ENCODE measurements at regions not wholly inside any gene's neighbourhood (a gene's known extent, or its start where the extent isn't known, plus 50 kb on each side); places are given as distances from the start of the nearest gene placed in this dataset.

DNA sequence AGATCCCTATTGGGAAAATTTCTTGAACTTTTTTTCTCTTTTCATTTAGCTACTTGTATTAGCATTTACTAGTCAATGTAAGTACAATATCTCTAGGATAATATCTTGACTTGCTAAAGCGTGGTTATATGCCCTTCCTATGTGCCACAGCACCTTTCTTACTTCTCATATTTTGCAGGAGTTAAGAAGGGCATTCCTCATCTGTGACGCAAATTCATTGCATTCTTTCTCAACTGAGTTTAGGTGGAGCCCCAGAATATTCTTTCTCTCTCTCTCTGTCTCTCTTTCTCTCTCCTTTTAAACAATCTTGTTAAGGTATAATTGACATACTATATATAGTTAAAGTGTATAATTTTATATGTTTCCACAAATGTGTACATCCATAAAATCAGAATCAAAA, 266.1 kb downstream of the RAB38 start:
- TF ChIP-seq, protein P1, sequence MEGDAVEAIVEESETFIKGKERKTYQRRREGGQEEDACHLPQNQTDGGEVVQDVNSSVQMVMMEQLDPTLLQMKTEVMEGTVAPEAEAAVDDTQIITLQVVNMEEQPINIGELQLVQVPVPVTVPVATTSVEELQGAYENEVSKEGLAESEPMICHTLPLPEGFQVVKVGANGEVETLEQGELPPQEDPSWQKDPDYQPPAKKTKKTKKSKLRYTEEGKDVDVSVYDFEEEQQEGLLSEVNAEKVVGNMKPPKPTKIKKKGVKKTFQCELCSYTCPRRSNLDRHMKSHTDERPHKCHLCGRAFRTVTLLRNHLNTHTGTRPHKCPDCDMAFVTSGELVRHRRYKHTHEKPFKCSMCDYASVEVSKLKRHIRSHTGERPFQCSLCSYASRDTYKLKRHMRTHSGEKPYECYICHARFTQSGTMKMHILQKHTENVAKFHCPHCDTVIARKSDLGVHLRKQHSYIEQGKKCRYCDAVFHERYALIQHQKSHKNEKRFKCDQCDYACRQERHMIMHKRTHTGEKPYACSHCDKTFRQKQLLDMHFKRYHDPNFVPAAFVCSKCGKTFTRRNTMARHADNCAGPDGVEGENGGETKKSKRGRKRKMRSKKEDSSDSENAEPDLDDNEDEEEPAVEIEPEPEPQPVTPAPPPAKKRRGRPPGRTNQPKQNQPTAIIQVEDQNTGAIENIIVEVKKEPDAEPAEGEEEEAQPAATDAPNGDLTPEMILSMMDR (IDR thresholded peaks at IDR 0.05; ENCODE audit: borderline replicate concordance, insufficient read depth, low read depth, low read length), result no peak
- H3K4me3 ChIP-seq (ENCODE audit: low read depth, low read length), result no peak overlapping the region

DNA sequence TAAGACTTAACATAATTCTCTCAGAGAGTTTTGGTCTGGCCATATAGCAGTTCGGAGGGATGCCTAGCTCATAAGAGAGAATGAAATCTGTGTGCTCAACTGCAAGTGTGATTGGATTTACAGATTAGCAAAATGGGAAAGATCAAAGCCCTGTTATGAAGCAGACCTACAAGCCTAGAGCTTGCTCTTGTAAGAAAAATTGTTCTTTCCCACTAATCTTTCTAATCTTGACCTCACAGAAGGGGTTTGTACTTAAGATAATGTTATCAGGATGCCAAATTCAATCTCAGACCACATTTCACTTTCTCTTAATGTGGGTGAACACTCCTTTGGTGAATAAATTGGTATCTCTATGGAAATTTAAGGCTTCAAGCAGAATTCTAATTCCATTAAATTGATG, 267.2 kb downstream of the RAB38 start:
- no peak overlapping the region for H3K4me3 ChIP-seq (ENCODE audit: low read depth, low read length)
- TF ChIP-seq, protein P1 (IDR thresholded peaks at IDR 0.05; ENCODE audit: borderline replicate concordance, insufficient read depth, low read depth, low read length), result no peak

DNA sequence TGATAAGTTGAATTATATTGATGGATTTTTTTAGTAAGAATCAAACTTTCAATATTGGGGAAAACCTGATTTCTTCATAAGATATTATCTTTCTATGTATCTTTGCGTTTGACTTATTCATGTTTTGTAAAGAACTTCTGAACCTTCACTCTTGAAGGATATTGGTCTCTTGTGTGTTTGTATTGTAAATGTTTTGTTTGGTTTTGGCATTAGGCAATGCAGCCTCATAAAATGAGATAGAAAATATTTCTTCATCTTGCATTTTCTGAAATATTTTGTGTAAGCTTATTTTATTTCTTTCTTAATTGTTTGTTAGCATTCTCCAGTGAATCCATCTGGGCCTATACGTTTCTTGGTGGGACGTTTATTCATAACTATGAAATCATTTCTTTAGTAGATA, 271.9 kb downstream of the RAB38 start:
- no peak overlapping the region for H3K4me3 ChIP-seq (ENCODE audit: low read depth, low read length)
- TF ChIP-seq, protein P1 (IDR thresholded peaks at IDR 0.05; ENCODE audit: borderline replicate concordance, insufficient read depth, low read depth, low read length), result no peak

DNA sequence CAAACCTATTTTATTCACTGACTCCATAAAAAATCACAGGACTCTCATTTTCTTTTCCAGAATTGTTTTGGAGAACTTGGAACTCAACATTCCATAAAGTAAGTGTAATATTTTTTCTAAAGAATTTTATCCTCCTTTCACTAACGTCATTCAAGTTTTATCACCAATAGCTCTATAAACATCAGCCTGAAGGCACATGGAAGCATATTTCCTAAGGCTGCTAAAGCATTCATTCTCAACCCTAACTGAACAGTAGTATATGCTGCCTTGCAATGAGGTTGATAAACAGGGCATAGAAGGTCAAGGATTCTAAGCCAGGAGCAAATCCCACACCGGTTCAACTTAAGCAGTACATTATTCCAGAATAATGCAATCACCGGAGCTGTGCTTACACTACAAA, 273.9 kb downstream of the RAB38 start:
- H3K4me3 ChIP-seq (ENCODE audit: low read depth, low read length), result no peak overlapping the region
- TF ChIP-seq, protein P1 (IDR thresholded peaks at IDR 0.05; ENCODE audit: borderline replicate concordance, insufficient read depth, low read depth, low read length), result no peak

DNA sequence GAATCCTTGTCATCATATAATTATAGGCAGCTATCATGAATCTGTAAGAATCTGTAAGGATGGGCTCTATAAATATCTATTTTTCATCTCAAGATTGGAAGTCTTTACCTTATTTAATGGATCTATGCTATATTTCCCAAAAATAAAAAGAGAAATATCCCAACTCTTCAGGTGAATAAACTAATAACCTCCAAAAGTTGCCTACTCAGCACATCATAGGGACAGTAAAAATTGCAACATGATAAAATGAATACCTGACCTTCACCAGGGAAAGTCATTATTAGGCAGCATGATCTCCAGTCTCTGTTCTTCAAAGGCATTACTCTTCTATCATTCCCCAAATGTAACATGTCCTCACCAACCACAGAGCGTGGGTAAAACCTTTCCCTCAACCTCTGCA, 277.3 kb downstream of the RAB38 start:
- TF ChIP-seq, protein P1 (IDR thresholded peaks at IDR 0.05; ENCODE audit: borderline replicate concordance, insufficient read depth, low read depth, low read length), result no peak
- no peak overlapping the region for H3K4me3 ChIP-seq (ENCODE audit: low read depth, low read length)

DNA sequence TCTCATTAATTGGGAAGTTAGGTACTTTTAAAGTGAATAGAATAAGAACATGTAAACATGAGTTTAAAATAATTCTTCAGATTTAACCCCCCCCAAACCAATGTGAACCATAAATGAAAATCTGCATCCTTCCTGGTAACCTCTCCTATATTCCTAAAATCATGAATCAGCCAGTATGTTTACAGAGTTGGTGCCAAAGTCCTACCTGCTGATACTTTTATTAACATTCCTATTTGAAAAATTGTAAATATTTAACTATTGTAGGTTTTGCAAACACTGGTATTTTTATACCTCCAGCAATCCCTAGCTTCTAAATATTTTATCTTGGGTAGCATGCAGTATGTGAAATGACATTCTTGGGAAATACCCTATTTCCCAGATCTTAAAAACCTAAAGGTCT, 278.2 kb downstream of the RAB38 start:
- TF ChIP-seq, protein P1 (IDR thresholded peaks at IDR 0.05; ENCODE audit: borderline replicate concordance, insufficient read depth, low read depth, low read length), result no peak
- H3K4me3 ChIP-seq (ENCODE audit: low read depth, low read length), result no peak overlapping the region

DNA sequence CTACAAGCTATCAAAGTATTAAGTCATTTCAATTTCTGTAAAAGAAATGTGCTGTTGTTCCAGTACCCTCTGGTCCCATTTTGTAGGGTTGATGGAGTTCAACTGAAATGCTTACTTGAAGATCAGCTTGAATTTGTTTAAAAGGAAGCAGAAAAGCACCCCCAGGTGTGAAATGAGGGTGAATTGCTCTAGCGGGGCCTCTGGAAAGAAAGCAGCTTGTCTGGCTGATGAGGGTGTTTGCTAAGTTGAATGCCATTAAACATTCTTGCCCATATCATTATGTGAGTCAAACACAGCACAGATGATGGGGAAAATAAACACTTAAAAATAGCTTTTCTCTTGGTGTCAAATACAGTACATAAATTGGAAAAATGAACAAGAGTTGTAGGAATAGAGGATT, 280.3 kb downstream of the RAB38 start:
- TF ChIP-seq, protein P1 (IDR thresholded peaks at IDR 0.05; ENCODE audit: borderline replicate concordance, insufficient read depth, low read depth, low read length), result no peak
- H3K4me3 ChIP-seq (ENCODE audit: low read depth, low read length), result no peak overlapping the region

All from GM12875 (cell line).